Lower leg skin (tissue), 3 donors: ENCODE measurements at regions not wholly inside any gene's neighbourhood (a gene's known extent, or its start where the extent isn't known, plus 50 kb on each side); places are given as distances from the start of the nearest gene placed in this dataset.

Experiments
- CTCF ChIP-seq, 3 donors: fragments of 450-650 bp; IDR thresholded peaks; one replicate each; pipeline ENCODE4 v1.5.1; 2016; ENCODE audit warnings: antibody characterized with exemption in 3 of 3, mild to moderate bottlenecking in 3 of 3, moderate library complexity in 2 of 3
- POLR2A ChIP-seq, 2 donors: fragments of 450-650 bp; IDR thresholded peaks; one replicate each; pipeline ENCODE4 v1.6.1; 2016 to 2017; ENCODE audit warnings: antibody characterized with exemption in 2 of 2, mild to moderate bottlenecking in 1 of 2, moderate library complexity in 1 of 2

GRCh38 chr4:152009983-152010709 lies 249.3 kb upstream of the GATB start:
- TF ChIP-seq POLR2A (IDR thresholded peaks at IDR 0.05) (no peak), CTCF (IDR thresholded peaks at IDR 0.05) (no peak)
